Spleen (tissue), 11 donors: ENCODE measurements at regions not wholly inside any gene's neighbourhood (a gene's known extent, or its start where the extent isn't known, plus 50 kb on each side); places are given as distances from the start of the nearest gene placed in this dataset.
A peak's percentile ranks its signal among the peaks of the same experiment; 100 is the strongest.

Source experiments
- DNase-seq: peaks from one replicate; pipeline ENCODE4 v3.0.0-alpha.2; 2020
- H3K27ac ChIP-seq, 8 donors: fragments of 200-600 bp; sonication (generic) in 7 of 8; 1 replicate in 4 of 8; 2 replicates in 4 of 8; pipeline versions ENCODE4 v1.5.0 to v1.8.0; 2016 to 2021; ENCODE audit warnings: inconsistent platforms in 4 of 8, mild to moderate bottlenecking in 4 of 8, moderate library complexity in 1 of 8
- H3K27me3 ChIP-seq, 7 donors: fragments of 200-600 bp; sonication (generic) in 6 of 7; replicated peaks in 1 of 7; 1 replicate in 4 of 7; 2 replicates in 3 of 7; pipeline versions ENCODE4 v1.5.0 to v1.8.0; 2016 to 2021; ENCODE audit warnings: inconsistent platforms in 3 of 7, mild to moderate bottlenecking in 1 of 7
- H3K36me3 ChIP-seq, 6 donors: fragments of 200-600 bp; sonication (generic) in 5 of 6; 1 replicate in 4 of 6; 2 replicates in 2 of 6; pipeline versions ENCODE4 v1.5.0 to v1.8.0; 2016 to 2021; ENCODE audit warnings: inconsistent platforms in 2 of 6
- H3K4me1 ChIP-seq, 6 donors: fragments of 200-600 bp; sonication (generic) in 5 of 6; 1 replicate in 3 of 6; 2 replicates in 3 of 6; pipeline versions ENCODE4 v1.5.0 to v1.8.0; 2016 to 2021; ENCODE audit warnings: inconsistent platforms in 3 of 6
- H3K4me3 ChIP-seq, 8 donors: fragments of 200-600 bp; sonication (generic) in 7 of 8; 1 replicate in 4 of 8; 2 replicates in 4 of 8; pipeline versions ENCODE4 v1.5.0 to v1.8.0; 2016 to 2021; ENCODE audit warnings: inconsistent platforms in 4 of 8, mild to moderate bottlenecking in 4 of 8, moderate library complexity in 2 of 8
- H3K9me3 ChIP-seq, 8 donors: fragments of 200-600 bp; sonication (generic) in 7 of 8; 1 replicate in 4 of 8; 2 replicates in 4 of 8; pipeline versions ENCODE4 v1.5.0 to v1.8.0; 2016 to 2021; ENCODE audit warnings: inconsistent platforms in 4 of 8
- CTCF ChIP-seq, 11 experiments: fragments of 200-600 bp in 7 of 11; fragments of 450-650 bp in 4 of 11; sonication (generic) in 4 of 11; IDR thresholded peaks in 8 of 11; conservative IDR thresholded peaks in 3 of 11; 1 replicate in 7 of 11; 2 replicates in 4 of 11; pipeline versions ENCODE4 v1.4.0 to v1.8.0; 2016 to 2021; ENCODE audit warnings: antibody characterized with exemption in 11 of 11, inconsistent platforms in 4 of 11, mild to moderate bottlenecking in 1 of 11
- POLR2A ChIP-seq, 3 donors: fragments of 450-650 bp; IDR thresholded peaks; one replicate each; pipeline ENCODE4 v1.5.1; 2017; ENCODE audit warnings: antibody characterized with exemption in 3 of 3, mild to moderate bottlenecking in 1 of 3
- POLR2AphosphoS5 ChIP-seq, 3 donors: sonication (generic); formaldehyde crosslinking; IDR thresholded peaks; one replicate each; pipeline ENCODE4 v1.5.1; 2017; ENCODE audit warnings: antibody characterized with exemption in 3 of 3
- WGBS, 5 donors: extraction: QIAGEN DNeasy Blood & Tissue Kit in 3 of 5; methylation state at CpG; one replicate each; pipeline versions ENCODE4 v1.1.5 to v1.1.7; 2013 to 2018; 5-methylcytosine and 5-hydroxymethylcytosine counted together
- intact Hi-C: fragments of 100-400 bp; cut with DNase I; formaldehyde crosslinking; loops from one replicate; pipeline ENCODE4 v1.15.0; 2023; ENCODE audit warnings: low total_unique reads
- donor health status: healthy with polysubstance abuse.
- donor health status: DM: no; HTN: no; CAD: no; lungs with moderate emphysema.
- donor health status: DM: no; HTN: no; CAD: no.
- donor health status: Bipolar disorder and iron deficiency.
- donor health status: healthy.
- donor health status: DM: no; HTN: no; CAD: no.
- donor health status: DM: yes; HTN: yes; CAD: no.

GRCh38 chr10:56068040-56068439 is 293.0 kb downstream of the ZWINT start:
- DNase-seq = no peak
- no peak overlapping the region for H3K27ac ChIP-seq
- no peaks in the 10 kb centered on the region for H3K27me3 ChIP-seq
- H3K4me3 ChIP-seq = no peak overlapping the region
- H3K36me3 ChIP-seq = no peaks in the 10 kb centered on the region
- TF ChIP-seq POLR2AphosphoS5 (IDR thresholded peaks at IDR 0.05) (no peak), POLR2A (IDR thresholded peaks at IDR 0.05) (no peak), CTCF (IDR thresholded peaks at IDR 0.05 in 8 of 11, conservative IDR thresholded peaks at IDR 0.05 in 3 of 11) (no peak)
- intact Hi-C loops = no loop called here
- H3K4me1 ChIP-seq = no peaks in the 10 kb centered on the region
- WGBS, 5 donors = 67 to 82% (median 70%) methylated on average over 2 of the region's 2 CpGs
- peaks cover 0 to 37% (median 15%) of the 10 kb centered on the region in 8 donors for H3K9me3 ChIP-seq

- H3K27ac ChIP-seq = no peak overlapping the region
- no peak for DNase-seq
- no peak overlapping the region for H3K4me3 ChIP-seq
- WGBS, 5 donors = 76 to 94% (median 91%) methylated on average over 1 of the region's 1 CpG
- TF ChIP-seq POLR2AphosphoS5 (IDR thresholded peaks at IDR 0.05) = no peak
- no peaks in the 10 kb centered on the region for H3K27me3 ChIP-seq
- H3K9me3 ChIP-seq = peaks cover 0 to 39% (median 15%) of the 10 kb centered on the region in 8 donors
- H3K36me3 ChIP-seq = no peaks in the 10 kb centered on the region
- H3K4me1 ChIP-seq = no peaks in the 10 kb centered on the region
- intact Hi-C loops = no loop called here
Observed at GRCh38 chr10:56063642-56064041, 297.4 kb downstream of the ZWINT start.

GRCh38 chr10:56057860-56058259 is 303.2 kb downstream of the ZWINT start:
- H3K9me3 ChIP-seq = peaks cover 0 to 18% (median 9%) of the 10 kb centered on the region in 8 donors
- no peak for TF ChIP-seq POLR2AphosphoS5 (IDR thresholded peaks at IDR 0.05)
- no peak for TF ChIP-seq POLR2A (IDR thresholded peaks at IDR 0.05)
- TF ChIP-seq CTCF (IDR thresholded peaks at IDR 0.05 in 8 of 11, conservative IDR thresholded peaks at IDR 0.05 in 3 of 11) = no peak
- whole genome bisulfite sequencing, 5 donors = 70 to 87% (median 73%) methylated on average over 2 of the region's 2 CpGs
- H3K27ac ChIP-seq = no peak overlapping the region
- H3K4me3 ChIP-seq = no peak overlapping the region
- intact Hi-C loops = no loop called here
- no peaks in the 10 kb centered on the region for H3K27me3 ChIP-seq
- H3K4me1 ChIP-seq = no peaks in the 10 kb centered on the region
- DNase-seq = no peak
- H3K36me3 ChIP-seq = no peaks in the 10 kb centered on the region

GRCh38 chr10:56035489-56035888 is 325.6 kb downstream of the ZWINT start:
- no peaks in the 10 kb centered on the region for H3K9me3 ChIP-seq
- H3K4me1 ChIP-seq = no peaks in the 10 kb centered on the region
- 80 to 91% (median 90%) methylated on average over 8 of the region's 8 CpGs for WGBS, 5 donors
- H3K4me3 ChIP-seq = no peak overlapping the region
- TF ChIP-seq POLR2A (IDR thresholded peaks at IDR 0.05) (no peak), CTCF (IDR thresholded peaks at IDR 0.05 in 8 of 11, conservative IDR thresholded peaks at IDR 0.05 in 3 of 11) (no peak), POLR2AphosphoS5 (IDR thresholded peaks at IDR 0.05) (no peak)
- H3K27ac ChIP-seq = no peak overlapping the region
- no peaks in the 10 kb centered on the region for H3K27me3 ChIP-seq
- intact Hi-C loops = no loop called here
- DNase-seq = peak; percentile 18
- H3K36me3 ChIP-seq = no peaks in the 10 kb centered on the region
